IMR-90 (cell line): ENCODE measurements at regions not wholly inside any gene's neighbourhood (a gene's known extent, or its start where the extent isn't known, plus 50 kb on each side); places are given as distances from the start of the nearest gene placed in this dataset.
A peak's percentile ranks its signal among the peaks of the same experiment; 100 is the strongest.

Source experiments
- ATAC-seq: fragments of 200-7000 bp; cut with Tn5 transposase; 2 replicates; pipeline ENCODE4 v1.9.1; 2020; ENCODE audit warnings: low read depth, mild to moderate bottlenecking, moderate library complexity
- BruUV-seq: library from RNA; stranded (reverse); fragments of 400-500 nt; replicated peaks from 2 replicates; lab custom pipeline; 2021; lab: Mats Ljungman, UMichigan
- CTCF ChIA-PET: fragments of 300-600 bp; formaldehyde crosslinking; extraction: SDS; loops from one replicate; lab custom pipeline; 2021; ENCODE audit warnings: antibody characterized with exemption; lab: Yijun Ruan, JAX
- POLR2A ChIA-PET: fragments of 300-600 bp; sonication (Branson Sonifier 250); formaldehyde crosslinking; loops from one replicate; lab custom pipeline; 2022; ENCODE audit warnings: antibody characterized with exemption; ENCODE audit not compliant: unreplicated experiment; lab: Charles Lee
- DNase-seq: peaks from one replicate; pipeline ENCODE4 v3.0.0; 2013
- H2AFZ ChIP-seq: replicated peaks from 2 replicates; pipeline ENCODE3; 2013; ENCODE audit warnings: low read length, mild to moderate bottlenecking; ENCODE audit not compliant: poor library complexity
- H2AK5ac ChIP-seq: 2 replicates; pipeline ENCODE4 v1.6.1; 2013; ENCODE audit warnings: low read depth, low read length, inconsistent platforms
- H2AK9ac ChIP-seq: replicated peaks from 2 replicates; pipeline ENCODE3; 2013; ENCODE audit warnings: mild to moderate bottlenecking, low read depth, low read length, moderate library complexity; ENCODE audit not compliant: poor library complexity
- H2BK120ac ChIP-seq: 2 replicates; pipeline ENCODE4 v1.6.1; 2013; ENCODE audit warnings: low read depth, low read length, inconsistent platforms
- H2BK15ac ChIP-seq: 3 replicates; pipeline ENCODE4 v1.6.1; 2013; ENCODE audit warnings: low read depth, low read length, inconsistent platforms
- H2BK20ac ChIP-seq: 2 replicates; pipeline ENCODE4 v1.6.1; 2013; ENCODE audit warnings: low read depth, mild to moderate bottlenecking, inconsistent platforms, low read length, moderate library complexity
- H2BK5ac ChIP-seq: 2 replicates; pipeline ENCODE4 v1.6.1; 2013; ENCODE audit warnings: mild to moderate bottlenecking, low read depth, low read length, inconsistent platforms; ENCODE audit not compliant: poor library complexity, severe bottlenecking
- H3K14ac ChIP-seq: replicated peaks from 2 replicates; pipeline ENCODE4 v1.6.1; 2013; ENCODE audit warnings: low read depth, low read length, inconsistent platforms
- H3K18ac ChIP-seq: 2 replicates; pipeline ENCODE4 v1.6.1; 2013; ENCODE audit warnings: low read depth, low read length, control low read depth
- H3K23ac ChIP-seq: 2 replicates; pipeline ENCODE4 v1.6.1; 2013; ENCODE audit warnings: low read depth, low read length, inconsistent platforms
- H3K27ac ChIP-seq: 2 replicates; pipeline ENCODE4 v1.5.1; 2013; ENCODE audit warnings: mild to moderate bottlenecking, control low read depth, low read length; ENCODE audit not compliant: insufficient read depth
- H3K27me3 ChIP-seq: 2 replicates; pipeline ENCODE4 v1.6.1; 2013; ENCODE audit warnings: low read length; ENCODE audit not compliant: control insufficient read depth, insufficient read depth
- H3K36me3 ChIP-seq: 2 replicates; pipeline ENCODE4 v1.6.1; 2013; ENCODE audit warnings: low read length, mixed read lengths; ENCODE audit not compliant: control insufficient read depth, insufficient read depth
- H3K4ac ChIP-seq: 2 replicates; pipeline ENCODE4 v1.6.1; 2013; ENCODE audit warnings: low read depth, low read length, inconsistent platforms
- H3K4me1 ChIP-seq: 2 replicates; pipeline ENCODE4 v1.6.1; 2013; ENCODE audit warnings: low read length, mixed read lengths; ENCODE audit not compliant: control insufficient read depth, insufficient read depth
- H3K4me2 ChIP-seq: 2 replicates; pipeline ENCODE4 v1.6.1; 2013; ENCODE audit warnings: low read depth, mild to moderate bottlenecking, control low read depth, low read length, moderate library complexity
- H3K4me3 ChIP-seq: 2 replicates; pipeline ENCODE4 v1.5.1; 2013; ENCODE audit warnings: low read depth, mild to moderate bottlenecking, control low read depth, low read length, moderate library complexity; ENCODE audit not compliant: insufficient read depth
- H3K56ac ChIP-seq: 2 replicates; pipeline ENCODE4 v1.6.1; 2013; ENCODE audit warnings: low read length, inconsistent platforms; ENCODE audit not compliant: insufficient read depth; ENCODE audit errors: extremely low read depth
- H3K79me1 ChIP-seq, 2 experiments: 2 replicates each; pipeline ENCODE4 v1.6.1; 2013; ENCODE audit warnings: low read length in 2 of 2, inconsistent platforms in 1 of 2, low read depth in 1 of 2
- H3K9ac ChIP-seq: 2 replicates; pipeline ENCODE4 v1.6.1; 2013; ENCODE audit warnings: low read depth, low read length, control low read depth
- H3K9me1 ChIP-seq: 2 replicates; pipeline ENCODE4 v1.6.1; 2013; ENCODE audit warnings: low read length, inconsistent platforms; ENCODE audit not compliant: insufficient read depth
- H3K9me3 ChIP-seq: 2 replicates; pipeline ENCODE4 v1.6.1; 2013; ENCODE audit warnings: low read length; ENCODE audit not compliant: control insufficient read depth, insufficient read depth
- H4K20me1 ChIP-seq: 2 replicates; pipeline ENCODE4 v1.6.1; 2013; ENCODE audit warnings: low read length, inconsistent platforms; ENCODE audit not compliant: insufficient read depth
- H4K5ac ChIP-seq: 2 replicates; pipeline ENCODE4 v1.6.1; 2013; ENCODE audit warnings: mild to moderate bottlenecking, low read depth, low read length, control low read depth
- H4K8ac ChIP-seq, 2 experiments: 2 replicates each; pipeline ENCODE4 v1.6.1; 2013; ENCODE audit warnings: low read depth in 2 of 2, low read length in 2 of 2, control low read depth in 1 of 2, inconsistent platforms in 1 of 2
- H4K91ac ChIP-seq: 2 replicates; pipeline ENCODE4 v1.6.1; 2013; ENCODE audit warnings: low read depth, low read length, inconsistent platforms; ENCODE audit not compliant: insufficient read depth
- MAFK ChIP-seq: IDR thresholded peaks from 2 replicates; pipeline ENCODE4 v1.6.1; 2012; ENCODE audit warnings: low read depth, low read length, improper control_type of control experiment
- USF2 ChIP-seq: fragments of 150-350 bp; IDR thresholded peaks from 2 replicates; pipeline ENCODE4 v1.6.1; 2017; ENCODE audit warnings: mild to moderate bottlenecking, antibody characterized with exemption, low read length, low read depth
- WGBS, 2 experiments: methylation state at CpG; one replicate each; pipeline versions ENCODE4 v1.1.5 to v1.1.7; 2013; ENCODE audit warnings: missing lambda C conversion rate in 2 of 2; ENCODE audit not compliant: insufficient read length in 1 of 2; ENCODE audit errors: extremely low coverage in 2 of 2; 5-methylcytosine and 5-hydroxymethylcytosine counted together
- dilution Hi-C: fragments of 300-500 bp; cut with HindIII; formaldehyde crosslinking; loops from one replicate; pipeline ENCODE4 v1.14.3; 2018; ENCODE audit warnings: low sequenced_read_pairs; ENCODE audit not compliant: unreplicated experiment
- in situ Hi-C: fragments of 300-500 bp; cut with MboI; formaldehyde crosslinking; loops from 3 replicates; pipeline ENCODE4 v1.14.3; 2019; ENCODE audit warnings: low sequenced_read_pairs, inconsistent platforms, mixed read lengths
- intact Hi-C: fragments of 100-400 bp; cut with micrococcal nuclease; formaldehyde crosslinking; loops from 2 replicates; pipeline ENCODE4 v1.10.0; 2022

GRCh38 chr5:101643794-101644193 lies 652.3 kb downstream of the SLCO4C1 start:
- CTCF ChIA-PET = no interaction called here

More at GRCh38 chr5:101643794-101644193, 652.3 kb downstream of the SLCO4C1 start:
- no peak overlapping the region for H3K4me2 ChIP-seq
- no peaks in the 10 kb centered on the region for H3K4me1 ChIP-seq
- H3K27me3 ChIP-seq = no peaks in the 10 kb centered on the region
- H2AK9ac ChIP-seq = no peak overlapping the region
- no peak overlapping the region for H4K8ac ChIP-seq
- no peak overlapping the region for H2BK5ac ChIP-seq
- in situ Hi-C loops (no loop called here), dilution Hi-C loops (no loop called here), intact Hi-C loops (no loop called here)
- no peaks in the 10 kb centered on the region for H3K36me3 ChIP-seq
- no peak overlapping the region for H3K56ac ChIP-seq
- no peak overlapping the region for H3K4me3 ChIP-seq
- no peaks in the 10 kb centered on the region for H3K9me1 ChIP-seq
- H2AFZ ChIP-seq = no peak overlapping the region
- no peak overlapping the region for H3K14ac ChIP-seq
- no TSS peak for BruUV-seq
- no peaks in the 10 kb centered on the region for H4K20me1 ChIP-seq
- no CpG with 5 or more reads among the region's 2 CpGs for WGBS, 2 experiments
- 0 out of 2 replicates have a peak, but pooled peaks cover 2% of the 10 kb centered on the region for H3K9me3 ChIP-seq
- no peak overlapping the region for H3K9ac ChIP-seq
- no peak overlapping the region for H4K91ac ChIP-seq
- no peak overlapping the region for H4K5ac ChIP-seq
- H3K79me1 ChIP-seq = no peaks in the 10 kb centered on the region
- no peak overlapping the region for H3K18ac ChIP-seq
- H3K27ac ChIP-seq = no peak overlapping the region
- no peak overlapping the region for H3K4ac ChIP-seq
- TF ChIP-seq MAFK (0 out of 2 replicates have a peak, but pooled peaks have one; percentile 27), USF2 (no peak)
- POLR2A ChIA-PET = no interaction called here
- H3K23ac ChIP-seq = no peak overlapping the region
- no peak overlapping the region for H2BK120ac ChIP-seq
- H2AK5ac ChIP-seq = no peak overlapping the region
- ATAC-seq (no peak), DNase-seq (no peak)
- no peak overlapping the region for H2BK15ac ChIP-seq
- H2BK20ac ChIP-seq = no peak overlapping the region
